OCI-M2 (cell line): ENCODE measurements at regions not wholly inside any gene's neighbourhood (a gene's known extent, or its start where the extent isn't known, plus 50 kb on each side); places are given as distances from the start of the nearest gene placed in this dataset.
"Not testable (repeated sequence)": the region's sequence is repeated elsewhere in the genome, so short reads cannot be mapped to it uniquely, and the experiment has no call there.

Experiments used
- DNase-seq: peaks from one replicate; lab custom pipeline; 2025; ENCODE audit not compliant: unreplicated experiment; lab: John Stamatoyannopoulos, UW

GRCh38 chr20:22690616-22691179 is 106.3 kb upstream of the FOXA2 start:
- no peak for DNase-seq

GRCh38 chr20:22691369-22692118 is 107.2 kb upstream of the FOXA2 start:
- DNase-seq, result no peak

GRCh38 chr20:22692119-22692475 is 107.7 kb upstream of the FOXA2 start:
- no peak for DNase-seq

DNA sequence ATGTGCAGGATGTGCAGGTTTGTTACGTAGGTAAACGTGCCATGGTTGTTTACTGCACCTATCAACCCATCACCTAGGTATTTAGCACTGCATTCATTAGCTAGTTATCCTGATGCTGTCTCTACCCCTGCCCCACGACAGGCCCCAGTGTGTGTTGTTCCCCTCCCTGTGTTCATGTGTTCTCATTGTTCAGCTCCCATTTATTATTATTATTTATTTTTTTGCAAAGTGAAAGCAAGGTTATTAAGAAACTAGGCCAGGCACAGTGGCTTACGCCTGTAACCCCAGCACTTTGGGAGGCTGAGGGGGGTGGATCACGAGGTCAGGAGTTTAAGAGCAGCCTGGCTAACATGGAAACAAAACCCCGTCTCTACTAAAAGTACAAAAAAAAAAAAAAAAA is 108.2 kb upstream of the FOXA2 start:
- DNase-seq, result not testable (repeated sequence)

GRCh38 chr20:22696759-22697158 is 112.4 kb upstream of the FOXA2 start:
- no peak for DNase-seq

GRCh38 chr20:22698259-22698842 is 114.0 kb upstream of the FOXA2 start:
- no peak for DNase-seq

DNA sequence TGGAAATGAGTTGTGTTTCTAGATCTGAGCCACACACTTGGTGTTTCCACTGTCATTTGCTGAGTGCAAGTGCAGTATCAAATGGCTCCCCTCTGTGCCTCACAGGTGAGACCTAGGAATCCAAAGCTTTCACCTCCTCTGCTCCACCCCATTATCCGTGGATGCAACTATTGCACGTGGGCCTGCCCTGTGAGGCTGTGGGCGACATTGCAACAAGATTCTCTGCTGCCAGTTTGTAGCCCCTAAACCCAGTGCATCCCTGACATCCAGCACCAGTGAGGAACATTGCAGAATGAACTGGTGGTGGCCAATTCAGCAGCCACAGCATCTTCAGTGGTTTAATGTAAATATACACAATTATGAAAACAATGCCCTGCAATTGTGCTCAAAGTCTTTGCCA is 115.0 kb upstream of the FOXA2 start:
- DNase-seq, result no peak

GRCh38 chr20:22700367-22700766 is 116.0 kb upstream of the FOXA2 start:
- DNase-seq, result no peak

GRCh38 chr20:22701679-22702308 is 117.4 kb upstream of the FOXA2 start:
- DNase-seq, result no peak

GRCh38 chr20:22703843-22704242 is 119.5 kb upstream of the FOXA2 start:
- DNase-seq, result no peak

- no peak for DNase-seq
Measured at GRCh38 chr20:22711971-22712755, 127.8 kb upstream of the FOXA2 start.

- DNase-seq, result no peak
Measured at GRCh38 chr20:22716821-22717351, 132.5 kb upstream of the FOXA2 start.

- DNase-seq, result no peak
Measured at GRCh38 chr20:22717466-22717865, 133.1 kb upstream of the FOXA2 start.

GRCh38 chr20:22719167-22719591 is 134.8 kb upstream of the FOXA2 start:
- DNase-seq, result no peak

GRCh38 chr20:22720206-22720605 is 135.8 kb upstream of the FOXA2 start:
- no peak for DNase-seq

DNA sequence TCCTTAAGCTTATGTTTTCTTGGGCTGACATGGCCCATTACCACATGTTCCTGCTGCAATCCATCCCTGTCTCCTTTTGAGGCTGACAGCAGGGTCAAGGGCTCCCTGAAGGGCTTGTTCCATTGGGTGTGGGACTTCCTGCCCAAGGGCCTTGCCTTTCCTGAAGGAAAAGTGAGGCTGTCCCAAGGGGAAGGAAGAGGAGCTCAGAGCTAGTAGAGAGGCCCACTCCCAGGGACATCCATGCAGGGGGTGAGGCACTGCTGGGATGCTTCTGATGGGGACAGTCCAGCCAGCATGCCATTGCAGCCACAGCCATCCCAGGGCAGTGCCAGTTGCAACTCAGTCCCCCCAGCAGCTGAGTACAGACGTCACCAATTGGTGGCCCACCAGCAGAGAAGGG is 138.4 kb upstream of the FOXA2 start:
- DNase-seq, result no peak

GRCh38 chr20:22723659-22724058 is 139.3 kb upstream of the FOXA2 start:
- no peak for DNase-seq

DNA sequence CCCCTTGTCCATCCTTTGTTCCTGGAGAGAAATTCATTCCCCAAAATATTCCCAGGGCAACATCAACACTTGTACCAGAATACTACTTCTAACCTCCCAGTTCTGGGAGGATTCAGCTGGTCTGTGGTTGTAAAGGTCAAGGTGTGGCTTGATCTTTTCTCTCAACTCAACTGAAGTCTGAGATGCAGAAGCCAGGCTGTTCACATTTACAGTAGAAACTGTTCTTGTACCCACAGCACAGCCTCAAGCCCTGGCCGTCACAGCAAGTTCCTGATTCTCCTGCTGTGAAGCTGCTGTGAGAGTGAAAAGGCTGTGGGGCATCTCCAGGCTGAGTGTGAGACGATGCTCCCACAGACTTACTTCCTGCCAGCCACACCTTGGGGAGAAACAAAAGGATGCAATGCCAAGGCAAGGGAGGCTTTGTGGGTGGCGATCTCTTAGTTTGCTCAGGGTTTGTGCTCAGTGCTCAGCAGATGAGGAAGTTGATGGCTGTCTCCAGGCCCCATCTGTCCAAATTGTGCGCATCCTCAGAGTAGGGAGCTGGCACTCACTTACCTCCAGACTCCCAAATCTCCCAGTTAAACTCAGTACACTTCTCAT is 143.9 kb upstream of the FOXA2 start:
- no peak for DNase-seq

DNA sequence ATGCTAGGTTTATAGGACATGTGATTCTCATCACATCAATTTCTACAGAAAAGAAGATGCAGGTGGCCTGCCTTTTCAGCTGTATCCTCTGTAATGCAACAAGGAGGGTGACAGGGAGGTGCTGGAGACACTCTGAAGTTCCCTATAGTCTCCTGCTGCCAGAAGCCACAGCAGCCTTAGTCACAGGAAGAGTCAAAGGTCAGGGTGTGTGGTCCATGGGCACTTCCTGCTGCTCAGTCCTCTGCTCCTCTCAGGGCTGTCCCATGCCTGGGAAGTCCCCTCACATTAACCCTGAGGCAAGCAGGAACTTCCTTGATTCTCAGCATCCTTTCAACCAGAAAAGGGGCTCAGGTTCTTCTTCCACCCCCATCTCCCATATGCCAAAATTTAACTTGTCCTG is 144.8 kb upstream of the FOXA2 start:
- DNase-seq, result no peak

GRCh38 chr20:22729616-22730236 is 145.4 kb upstream of the FOXA2 start:
- no peak for DNase-seq
